Body of pancreas (tissue), 4 donors: ENCODE measurements at regions not wholly inside any gene's neighbourhood (a gene's known extent, or its start where the extent isn't known, plus 50 kb on each side); places are given as distances from the start of the nearest gene placed in this dataset.

Source experiments
- ATAC-seq: fragments of 150-250 bp; one replicate; pipeline ENCODE4 v1.9.1; 2016
- DNase-seq, 4 donors: peaks; one replicate each; pipeline ENCODE4 v3.0.0-alpha.2; 2019
- H3K27ac ChIP-seq, 4 donors: fragments of 200-600 bp; sonication (generic); 1 replicate in 3 of 4; 2 replicates in 1 of 4; pipeline versions ENCODE4 v1.5.1 to v1.6.1; 2016 to 2019; ENCODE audit warnings: mild to moderate bottlenecking in 1 of 4, mixed read lengths in 1 of 4, moderate library complexity in 1 of 4
- H3K27me3 ChIP-seq, 2 donors: fragments of 200-600 bp; sonication (generic); one replicate each; pipeline ENCODE4 v1.6.0; 2016; ENCODE audit warnings: mild to moderate bottlenecking in 1 of 2
- H3K36me3 ChIP-seq, 2 donors: fragments of 200-600 bp; sonication (generic); replicated peaks in 1 of 2; 2 replicates each; pipeline ENCODE4 v1.5.1; 2016; ENCODE audit warnings: low read depth in 2 of 2; ENCODE audit not compliant: insufficient read depth in 1 of 2
- H3K4me1 ChIP-seq: fragments of 200-600 bp; sonication (generic); one replicate; pipeline ENCODE4 v1.6.0; 2016
- H3K4me3 ChIP-seq, 2 donors: fragments of 200-600 bp; sonication (generic); 1 replicate in 1 of 2; 2 replicates in 1 of 2; pipeline ENCODE4 v1.5.1; 2016 to 2019
- H3K9me3 ChIP-seq, 3 donors: fragments of 200-600 bp; sonication (generic); 1 replicate in 2 of 3; 2 replicates in 1 of 3; pipeline ENCODE4 v1.5.1; 2016
- POLR2A ChIP-seq, 3 donors: fragments of 450-650 bp; IDR thresholded peaks; one replicate each; pipeline ENCODE4 v1.6.1; 2016; ENCODE audit warnings: antibody characterized with exemption in 3 of 3, mild to moderate bottlenecking in 2 of 3
- WGBS, 2 donors: methylation state at CpG; one replicate each; pipeline ENCODE4 v1.1.5; 2017; 5-methylcytosine and 5-hydroxymethylcytosine counted together
- intact Hi-C: fragments of 100-400 bp; cut with DNase I; formaldehyde crosslinking; loops from one replicate; pipeline ENCODE4 v1.15.1; 2023
- TF ChIP-seq, protein P1 (sequence below), 7 experiments: fragments of 450-650 bp in 4 of 7; fragments of 200-600 bp in 3 of 7; sonication (generic) in 3 of 7; IDR thresholded peaks; one replicate each; pipeline ENCODE4 v1.5.1; 2016 to 2019; ENCODE audit warnings: antibody characterized with exemption in 7 of 7

DNA sequence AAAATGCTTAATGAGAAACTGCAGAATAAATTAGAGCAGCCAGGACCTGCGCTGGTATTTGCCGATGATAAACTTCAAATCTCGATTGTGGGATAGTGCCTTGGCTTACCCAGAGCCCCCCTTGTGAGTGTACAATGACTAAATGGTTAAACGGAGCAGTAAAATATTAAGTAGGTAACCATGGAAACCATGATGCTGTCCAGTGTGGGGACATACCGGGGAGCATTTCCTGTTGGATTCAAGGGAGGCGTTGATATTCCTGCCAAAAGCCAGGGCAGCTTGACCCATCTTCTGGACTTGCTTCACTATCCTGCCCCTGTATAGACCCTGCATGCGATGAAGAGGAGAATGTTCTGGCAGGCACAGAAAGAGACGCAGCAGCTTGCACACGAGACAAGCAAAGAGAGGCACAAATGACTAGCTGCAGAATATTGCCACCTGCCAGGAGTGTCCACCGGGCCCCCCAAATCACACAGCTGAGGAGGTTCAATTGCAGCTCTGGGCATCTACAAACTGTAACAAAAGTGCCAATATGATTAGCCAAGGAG is 255.3 kb upstream of the TSHZ3 start:
- no peaks in the 10 kb centered on the region for H3K9me3 ChIP-seq
- no peak for TF ChIP-seq POLR2A (IDR thresholded peaks at IDR 0.05)
- TF ChIP-seq, protein P1, sequence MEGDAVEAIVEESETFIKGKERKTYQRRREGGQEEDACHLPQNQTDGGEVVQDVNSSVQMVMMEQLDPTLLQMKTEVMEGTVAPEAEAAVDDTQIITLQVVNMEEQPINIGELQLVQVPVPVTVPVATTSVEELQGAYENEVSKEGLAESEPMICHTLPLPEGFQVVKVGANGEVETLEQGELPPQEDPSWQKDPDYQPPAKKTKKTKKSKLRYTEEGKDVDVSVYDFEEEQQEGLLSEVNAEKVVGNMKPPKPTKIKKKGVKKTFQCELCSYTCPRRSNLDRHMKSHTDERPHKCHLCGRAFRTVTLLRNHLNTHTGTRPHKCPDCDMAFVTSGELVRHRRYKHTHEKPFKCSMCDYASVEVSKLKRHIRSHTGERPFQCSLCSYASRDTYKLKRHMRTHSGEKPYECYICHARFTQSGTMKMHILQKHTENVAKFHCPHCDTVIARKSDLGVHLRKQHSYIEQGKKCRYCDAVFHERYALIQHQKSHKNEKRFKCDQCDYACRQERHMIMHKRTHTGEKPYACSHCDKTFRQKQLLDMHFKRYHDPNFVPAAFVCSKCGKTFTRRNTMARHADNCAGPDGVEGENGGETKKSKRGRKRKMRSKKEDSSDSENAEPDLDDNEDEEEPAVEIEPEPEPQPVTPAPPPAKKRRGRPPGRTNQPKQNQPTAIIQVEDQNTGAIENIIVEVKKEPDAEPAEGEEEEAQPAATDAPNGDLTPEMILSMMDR (IDR thresholded peaks at IDR 0.05) = no peak
- intact Hi-C loops = loop anchor here (5.0 kb wide), 1 partner anchor 792 kb away; no protein-coding TSS in a partner anchor
- no peaks in the 10 kb centered on the region for H3K36me3 ChIP-seq
- DNase-seq (no peak), ATAC-seq (no peak)
- H3K4me3 ChIP-seq = no peak overlapping the region
- no peak overlapping the region for H3K27ac ChIP-seq
- WGBS, 2 donors = 49 to 56% methylated on average over 8 to 10 of the region's 10 CpGs
- no peaks in the 10 kb centered on the region for H3K4me1 ChIP-seq
- H3K27me3 ChIP-seq = no peaks in the 10 kb centered on the region

DNA sequence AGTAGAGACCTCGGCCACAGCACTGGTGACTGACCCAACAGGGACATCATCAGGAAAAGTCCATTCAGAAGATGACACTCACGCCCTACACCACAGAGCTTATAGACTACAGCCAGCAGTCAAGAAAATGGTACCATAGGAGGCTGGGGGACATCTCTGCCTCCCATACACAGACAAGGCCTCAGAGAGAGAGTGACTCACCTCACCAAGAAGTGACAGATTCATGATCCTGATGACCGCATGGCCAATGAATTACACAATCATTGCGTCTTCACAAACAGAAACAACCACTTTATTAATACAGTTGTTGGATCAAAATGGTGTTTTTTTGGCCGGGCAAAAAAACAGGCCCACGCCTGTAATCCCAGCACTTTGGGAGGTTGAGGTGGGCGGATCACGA is 260.8 kb upstream of the TSHZ3 start:
- ATAC-seq (no peak), DNase-seq (no peak)
- no peaks in the 10 kb centered on the region for H3K36me3 ChIP-seq
- intact Hi-C loops = no loop called here
- H3K27ac ChIP-seq = no peak overlapping the region
- H3K4me3 ChIP-seq = no peak overlapping the region
- no peaks in the 10 kb centered on the region for H3K27me3 ChIP-seq
- H3K4me1 ChIP-seq = peaks cover 15% of the 10 kb centered on the region
- TF ChIP-seq, protein P1 (IDR thresholded peaks at IDR 0.05) = no peak
- no peak for TF ChIP-seq POLR2A (IDR thresholded peaks at IDR 0.05)
- H3K9me3 ChIP-seq = no peaks in the 10 kb centered on the region
- 79 to 93% methylated on average over 8 of the region's 8 CpGs for WGBS, 2 donors

DNA sequence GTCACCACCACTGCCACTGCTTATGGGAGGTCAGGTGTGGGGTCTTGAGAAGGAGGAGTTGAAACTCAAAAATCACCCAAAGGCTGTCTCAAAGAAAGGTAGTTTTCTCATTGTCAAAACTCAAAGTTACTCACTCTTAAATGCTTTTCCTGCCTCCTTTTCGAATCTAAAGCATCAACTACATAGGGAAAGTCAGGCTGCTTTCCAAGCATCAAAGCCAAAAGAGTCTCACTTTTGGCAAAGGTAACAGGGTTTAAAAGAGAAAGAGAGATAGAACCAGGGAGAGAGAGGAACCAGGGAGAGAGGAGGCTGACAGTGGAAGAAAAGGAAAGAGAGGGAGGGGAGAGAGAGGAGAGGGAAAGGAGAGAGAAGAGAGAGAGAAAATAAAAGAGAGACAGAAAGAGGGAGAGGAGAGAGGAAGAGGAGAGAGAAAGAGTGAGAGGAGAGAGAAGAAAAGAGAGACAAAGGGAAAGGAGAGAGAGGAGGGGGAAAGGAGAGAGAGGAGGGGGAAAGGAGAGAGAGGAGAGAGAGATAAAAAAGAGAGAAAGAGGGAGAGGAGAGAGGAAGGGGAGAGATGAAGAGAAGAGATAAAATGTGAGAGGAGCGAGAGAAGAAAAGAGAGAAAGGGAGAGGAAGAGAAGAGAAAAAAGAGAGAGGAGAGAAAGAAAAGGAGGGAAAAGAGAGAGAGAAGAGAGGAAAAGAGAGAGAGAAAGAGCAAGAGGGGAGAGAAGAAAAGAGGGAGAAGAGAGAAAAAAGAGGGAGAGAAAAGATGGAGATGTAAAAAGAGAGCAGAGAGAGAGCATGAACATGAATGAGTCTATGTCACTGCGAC is 262.0 kb upstream of the TSHZ3 start:
- DNase-seq (no peak), ATAC-seq (no peak)
- no peaks in the 10 kb centered on the region for H3K27me3 ChIP-seq
- H3K36me3 ChIP-seq = no peaks in the 10 kb centered on the region
- no peak overlapping the region for H3K27ac ChIP-seq
- H3K4me1 ChIP-seq = peaks cover 15% of the 10 kb centered on the region
- 73 to 78% methylated on average over 3 of the region's 3 CpGs for WGBS, 2 donors
- TF ChIP-seq, protein P1 (IDR thresholded peaks at IDR 0.05) = no peak
- TF ChIP-seq POLR2A (IDR thresholded peaks at IDR 0.05) = no peak
- no peaks in the 10 kb centered on the region for H3K9me3 ChIP-seq
- no peak overlapping the region for H3K4me3 ChIP-seq
- intact Hi-C loops = no loop called here

DNA sequence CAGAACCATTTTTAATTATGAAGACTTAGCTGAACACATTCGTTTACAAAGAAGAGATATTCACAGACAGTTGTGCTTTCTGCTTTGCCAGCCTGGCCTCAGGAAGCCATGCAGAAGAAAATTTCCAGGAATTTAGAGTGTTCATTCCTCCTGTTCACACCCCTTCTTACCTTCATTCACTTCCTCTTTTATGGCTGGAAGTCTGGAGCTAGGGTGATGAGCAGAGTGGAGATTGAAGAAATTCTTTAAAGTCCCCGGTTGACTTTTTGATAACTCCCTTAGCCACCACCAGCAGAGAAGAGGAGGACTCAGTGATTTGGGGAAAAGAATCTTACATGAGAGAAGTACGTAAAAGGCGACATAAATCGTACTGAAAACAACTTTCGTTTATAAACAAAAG is 263.6 kb upstream of the TSHZ3 start:
- intact Hi-C loops = no loop called here
- Histone ChIP-seq H3K27ac (no peak overlapping the region), H3K9me3 (no peaks in the 10 kb centered on the region), H3K4me3 (no peak overlapping the region), H3K27me3 (no peaks in the 10 kb centered on the region), H3K36me3 (no peaks in the 10 kb centered on the region), H3K4me1 (peaks cover 15% of the 10 kb centered on the region)
- ATAC-seq (no peak), DNase-seq (no peak)
- 81 to 83% methylated on average over 6 of the region's 6 CpGs for WGBS, 2 donors
- TF ChIP-seq POLR2A (IDR thresholded peaks at IDR 0.05) = no peak
- TF ChIP-seq, protein P1 (IDR thresholded peaks at IDR 0.05) = no peak
